CD14-positive monocyte (primary cell): ENCODE measurements at regions not wholly inside any gene's neighbourhood (a gene's known extent, or its start where the extent isn't known, plus 50 kb on each side); places are given as distances from the start of the nearest gene placed in this dataset.

Source experiments
- DNase-seq, 3 donors: peaks; one replicate each; pipeline ENCODE4 v3.0.0-alpha.2; 2011 to 2022
- H2AFZ ChIP-seq: 2 replicates; pipeline ENCODE4 v1.6.0; 2012; ENCODE audit warnings: mild to moderate bottlenecking, low read depth, low read length, inconsistent platforms; ENCODE audit not compliant: insufficient read depth, poor library complexity, severe bottlenecking
- H3K27ac ChIP-seq, 2 donors: 1 replicate in 1 of 2; 2 replicates in 1 of 2; pipeline ENCODE4 v1.5.1; 2012 to 2013; ENCODE audit warnings: low read length in 2 of 2, control low read depth in 1 of 2, inconsistent platforms in 1 of 2, low read depth in 1 of 2, mild to moderate bottlenecking in 1 of 2
- H3K27me3 ChIP-seq, 2 donors: one replicate each; pipeline versions ENCODE4 v1.6.0 to v1.6.1; 2011 to 2013; ENCODE audit warnings: low read length in 2 of 2; ENCODE audit not compliant: control insufficient read depth in 2 of 2, insufficient read depth in 2 of 2
- H3K36me3 ChIP-seq, 2 donors: replicated peaks in 1 of 2; 1 replicate in 1 of 2; 2 replicates in 1 of 2; pipeline versions ENCODE4 v1.5.1 to v1.6.1; 2012 to 2013; ENCODE audit warnings: low read length in 2 of 2, control low read depth in 1 of 2, inconsistent platforms in 1 of 2, mild to moderate bottlenecking in 1 of 2; ENCODE audit not compliant: insufficient read depth in 2 of 2, control insufficient read depth in 1 of 2
- H3K4me1 ChIP-seq, 2 donors: 1 replicate in 1 of 2; 2 replicates in 1 of 2; pipeline versions ENCODE4 v1.5.1 to v1.6.1; 2012 to 2013; ENCODE audit warnings: low read length in 2 of 2, control low read depth in 1 of 2, inconsistent platforms in 1 of 2, mild to moderate bottlenecking in 1 of 2, moderate library complexity in 1 of 2; ENCODE audit not compliant: insufficient read depth in 2 of 2, control insufficient read depth in 1 of 2
- H3K4me2 ChIP-seq: replicated peaks from 2 replicates; pipeline ENCODE3; 2012; ENCODE audit warnings: low read length, moderate library complexity, mild to moderate bottlenecking; ENCODE audit not compliant: poor library complexity, severe bottlenecking; ENCODE audit errors: extremely low read depth
- H3K4me3 ChIP-seq, 3 experiments: fragments of 200-600 bp in 1 of 3; sonication (generic) in 1 of 3; replicated peaks in 1 of 3; 1 replicate in 2 of 3; 2 replicates in 1 of 3; pipeline ENCODE4 v1.5.1; 2011 to 2013; ENCODE audit warnings: low read length in 3 of 3, mild to moderate bottlenecking in 3 of 3, control low read depth in 2 of 3, low read depth in 2 of 3, inconsistent platforms in 1 of 3, moderate library complexity in 1 of 3
- H3K79me2 ChIP-seq: 2 replicates; pipeline ENCODE4 v1.6.0; 2012; ENCODE audit warnings: mild to moderate bottlenecking, control low read depth, inconsistent platforms, low read length, moderate library complexity; ENCODE audit not compliant: insufficient read depth
- H3K9ac ChIP-seq: 2 replicates; pipeline ENCODE4 v1.6.0; 2017; ENCODE audit warnings: low read length, mild to moderate bottlenecking; ENCODE audit not compliant: insufficient read depth, poor library complexity, severe bottlenecking
- H3K9me3 ChIP-seq, 2 donors: replicated peaks in 1 of 2; 1 replicate in 1 of 2; 2 replicates in 1 of 2; pipeline versions ENCODE4 v1.5.1 to v1.6.1; 2012 to 2013; ENCODE audit warnings: low read length in 2 of 2, control low read depth in 1 of 2; ENCODE audit not compliant: control insufficient read depth in 1 of 2, insufficient read depth in 1 of 2
- H4K20me1 ChIP-seq: 2 replicates; pipeline ENCODE4 v1.6.0; 2012; ENCODE audit warnings: mild to moderate bottlenecking, low read length, control low read depth, moderate library complexity; ENCODE audit not compliant: insufficient read depth
- H3K27ac Mint-ChIP-seq, 7 donors: one replicate each; pipeline ENCODE4 v1.8.0; 2020; ENCODE audit warnings: mild to moderate bottlenecking in 7 of 7, mixed read lengths in 7 of 7, moderate library complexity in 6 of 7, inconsistent platforms in 2 of 7
- H3K27me3 Mint-ChIP-seq, 3 donors: one replicate each; pipeline ENCODE4 v1.8.0; 2021 to 2022; ENCODE audit warnings: low read depth in 3 of 3, mild to moderate bottlenecking in 3 of 3, mixed read lengths in 3 of 3, moderate library complexity in 3 of 3, inconsistent platforms in 1 of 3
- H3K36me3 Mint-ChIP-seq, 2 donors: one replicate each; pipeline ENCODE4 v1.8.0; 2020; ENCODE audit warnings: mixed read lengths in 2 of 2, inconsistent platforms in 1 of 2, mild to moderate bottlenecking in 1 of 2
- H3K4me1 Mint-ChIP-seq: one replicate; pipeline ENCODE4 v1.8.0; 2020; ENCODE audit warnings: mild to moderate bottlenecking, mixed read lengths
- H3K4me3 Mint-ChIP-seq, 2 donors: one replicate each; pipeline ENCODE4 v1.8.0; 2020; ENCODE audit warnings: mild to moderate bottlenecking in 2 of 2, mixed read lengths in 2 of 2, moderate library complexity in 1 of 2
- H3K9me3 Mint-ChIP-seq, 7 donors: one replicate each; pipeline ENCODE4 v1.8.0; 2020 to 2022; ENCODE audit warnings: mixed read lengths in 7 of 7, mild to moderate bottlenecking in 6 of 7, moderate library complexity in 6 of 7, inconsistent platforms in 2 of 7
- WGBS: methylation state at CpG from one replicate; pipeline ENCODE4 v1.1.5; 2013; ENCODE audit warnings: missing lambda C conversion rate; ENCODE audit not compliant: insufficient coverage; 5-methylcytosine and 5-hydroxymethylcytosine counted together
- intact Hi-C, 2 donors: fragments of 100-400 bp; cut with micrococcal nuclease; formaldehyde crosslinking; loops; one replicate each; pipeline versions ENCODE4 v1.15.0 to v1.15.1; 2023
- TF ChIP-seq, protein P1 (sequence below): fragments of 200-600 bp; IDR thresholded peaks from one replicate; pipeline ENCODE4 v1.8.0; 2022; ENCODE audit warnings: antibody characterized with exemption, mild to moderate bottlenecking

DNA sequence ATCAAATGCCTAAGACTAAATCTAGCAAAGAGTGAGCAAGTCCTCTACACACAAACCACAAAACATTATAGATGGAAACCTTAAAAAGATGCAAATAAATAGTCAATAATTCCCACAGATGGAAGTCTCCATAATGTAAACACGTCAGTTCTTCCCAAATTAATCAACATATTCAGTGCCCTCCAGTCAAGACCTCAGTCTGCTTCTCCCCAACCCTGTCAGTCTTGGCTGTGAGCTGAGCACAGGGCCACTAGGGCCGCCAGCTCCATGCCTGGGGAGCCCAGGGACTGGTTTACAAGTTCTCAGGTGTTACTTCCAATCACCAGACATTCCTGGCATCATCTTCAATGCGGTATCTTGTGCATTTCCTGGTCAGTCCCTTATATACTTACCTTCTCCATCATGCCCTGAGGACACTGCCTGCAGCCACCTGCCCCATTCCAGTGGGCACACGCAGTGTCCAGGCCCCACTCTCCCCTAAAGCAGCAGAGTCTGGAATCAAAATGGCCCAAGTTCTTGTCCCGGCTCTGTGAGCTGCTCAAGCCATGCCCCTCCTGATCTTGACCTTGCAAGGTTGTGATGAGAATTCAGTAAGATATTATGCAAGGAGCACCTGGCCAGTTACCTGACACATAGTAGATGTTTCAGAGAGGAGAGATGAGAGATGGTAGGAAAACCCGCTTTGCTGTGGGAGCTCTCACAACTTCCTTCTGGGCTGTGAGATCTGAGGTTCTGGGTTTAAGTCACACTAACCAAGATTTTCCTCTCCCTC is 207.9 kb upstream of the RAB6C start:
- Histone ChIP-seq H3K9ac (no peak overlapping the region), H3K4me3 (no peak overlapping the region), H3K79me2 (no peaks in the 10 kb centered on the region), H4K20me1 (no peaks in the 10 kb centered on the region), H3K4me2 (no peak overlapping the region), H3K4me1 (no peaks in the 10 kb centered on the region), H2AFZ (no peak overlapping the region), H3K9me3 (no peaks in the 10 kb centered on the region), H3K27me3 (no peaks in the 10 kb centered on the region), H3K36me3 (no peaks in the 10 kb centered on the region), H3K27ac (no peak overlapping the region)
- H3K36me3 Mint-ChIP-seq, result no peaks in the 10 kb centered on the region
- H3K4me1 Mint-ChIP-seq, result no peaks in the 10 kb centered on the region
- H3K27me3 Mint-ChIP-seq, result peaks cover 3 to 12% (median 7%) of the 10 kb centered on the region in 3 donors
- intact Hi-C loops, result no loop called here
- peaks cover 0 to 16% (median 2%) of the 10 kb centered on the region in 7 donors for H3K9me3 Mint-ChIP-seq
- H3K27ac Mint-ChIP-seq, result no peak overlapping the region
- DNase-seq, result no peak
- WGBS, result 79% methylated on average over 4 of the region's 6 CpGs
- TF ChIP-seq, protein P1, sequence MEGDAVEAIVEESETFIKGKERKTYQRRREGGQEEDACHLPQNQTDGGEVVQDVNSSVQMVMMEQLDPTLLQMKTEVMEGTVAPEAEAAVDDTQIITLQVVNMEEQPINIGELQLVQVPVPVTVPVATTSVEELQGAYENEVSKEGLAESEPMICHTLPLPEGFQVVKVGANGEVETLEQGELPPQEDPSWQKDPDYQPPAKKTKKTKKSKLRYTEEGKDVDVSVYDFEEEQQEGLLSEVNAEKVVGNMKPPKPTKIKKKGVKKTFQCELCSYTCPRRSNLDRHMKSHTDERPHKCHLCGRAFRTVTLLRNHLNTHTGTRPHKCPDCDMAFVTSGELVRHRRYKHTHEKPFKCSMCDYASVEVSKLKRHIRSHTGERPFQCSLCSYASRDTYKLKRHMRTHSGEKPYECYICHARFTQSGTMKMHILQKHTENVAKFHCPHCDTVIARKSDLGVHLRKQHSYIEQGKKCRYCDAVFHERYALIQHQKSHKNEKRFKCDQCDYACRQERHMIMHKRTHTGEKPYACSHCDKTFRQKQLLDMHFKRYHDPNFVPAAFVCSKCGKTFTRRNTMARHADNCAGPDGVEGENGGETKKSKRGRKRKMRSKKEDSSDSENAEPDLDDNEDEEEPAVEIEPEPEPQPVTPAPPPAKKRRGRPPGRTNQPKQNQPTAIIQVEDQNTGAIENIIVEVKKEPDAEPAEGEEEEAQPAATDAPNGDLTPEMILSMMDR, result no peak
- no peak overlapping the region for H3K4me3 Mint-ChIP-seq

GRCh38 chr2:129772190-129772579 is 207.3 kb upstream of the RAB6C start:
- Histone ChIP-seq H3K4me3 (no peak overlapping the region), H3K27ac (no peak overlapping the region), H3K4me2 (no peak overlapping the region), H2AFZ (no peak overlapping the region), H3K27me3 (no peaks in the 10 kb centered on the region), H3K4me1 (no peaks in the 10 kb centered on the region), H3K79me2 (no peaks in the 10 kb centered on the region), H4K20me1 (no peaks in the 10 kb centered on the region), H3K9me3 (no peaks in the 10 kb centered on the region), H3K36me3 (no peaks in the 10 kb centered on the region), H3K9ac (no peak overlapping the region)
- TF ChIP-seq, protein P1, result no peak
- H3K36me3 Mint-ChIP-seq, result no peaks in the 10 kb centered on the region
- intact Hi-C loops, result no loop called here
- no peaks in the 10 kb centered on the region for H3K4me1 Mint-ChIP-seq
- no peak for DNase-seq
- H3K4me3 Mint-ChIP-seq, result no peak overlapping the region
- no peak overlapping the region for H3K27ac Mint-ChIP-seq
- H3K27me3 Mint-ChIP-seq, result peaks cover 3 to 10% (median 8%) of the 10 kb centered on the region in 3 donors
- H3K9me3 Mint-ChIP-seq, result peaks cover 0 to 16% (median 2%) of the 10 kb centered on the region in 7 donors
- no CpG with 5 or more reads among the region's 2 CpGs for WGBS
